ENCODE measurements at regions not wholly inside any gene's neighbourhood (a gene's known extent, or its start where the extent isn't known, plus 50 kb on each side); places are given as distances from the start of the nearest gene placed in this dataset.

DNA sequence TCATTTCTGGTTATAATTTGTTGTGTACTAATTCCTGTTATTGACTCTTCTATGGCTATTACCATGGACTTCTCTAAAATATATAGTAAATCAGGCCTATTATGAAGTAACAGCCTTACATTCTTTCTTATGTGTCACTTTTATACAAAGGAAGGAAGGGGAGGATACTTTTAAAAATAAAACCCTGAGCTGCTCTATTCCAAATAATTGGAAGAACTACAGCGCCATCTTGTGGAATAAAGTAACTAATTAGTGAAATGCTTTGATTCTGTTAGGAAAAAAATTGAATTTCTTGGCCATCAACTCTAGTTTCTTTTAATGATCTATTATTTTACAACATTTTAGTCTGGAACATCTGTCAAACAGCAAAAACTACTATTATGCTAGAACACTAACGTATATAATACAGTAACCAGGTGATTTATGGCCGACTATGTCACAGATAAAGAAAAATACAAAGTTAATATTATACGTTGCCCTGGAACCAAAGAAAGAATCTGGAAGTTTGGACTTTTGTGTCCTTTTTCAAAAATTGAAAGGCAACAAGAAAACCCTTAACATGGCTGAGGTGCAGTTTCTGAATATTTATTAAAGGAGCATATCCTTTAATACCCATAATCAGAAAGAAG, 55.0 kb upstream of the NELL2 start:
- 39% methylated on average over 4 of the region's 4 CpGs for WGBS
- intact Hi-C loops (cut with DNase I): loop anchor here (2.0 kb wide), 1 partner anchor 916 kb away; no protein-coding TSS in a partner anchor
- H3K27ac ChIP-seq: no peak overlapping the region

DNA sequence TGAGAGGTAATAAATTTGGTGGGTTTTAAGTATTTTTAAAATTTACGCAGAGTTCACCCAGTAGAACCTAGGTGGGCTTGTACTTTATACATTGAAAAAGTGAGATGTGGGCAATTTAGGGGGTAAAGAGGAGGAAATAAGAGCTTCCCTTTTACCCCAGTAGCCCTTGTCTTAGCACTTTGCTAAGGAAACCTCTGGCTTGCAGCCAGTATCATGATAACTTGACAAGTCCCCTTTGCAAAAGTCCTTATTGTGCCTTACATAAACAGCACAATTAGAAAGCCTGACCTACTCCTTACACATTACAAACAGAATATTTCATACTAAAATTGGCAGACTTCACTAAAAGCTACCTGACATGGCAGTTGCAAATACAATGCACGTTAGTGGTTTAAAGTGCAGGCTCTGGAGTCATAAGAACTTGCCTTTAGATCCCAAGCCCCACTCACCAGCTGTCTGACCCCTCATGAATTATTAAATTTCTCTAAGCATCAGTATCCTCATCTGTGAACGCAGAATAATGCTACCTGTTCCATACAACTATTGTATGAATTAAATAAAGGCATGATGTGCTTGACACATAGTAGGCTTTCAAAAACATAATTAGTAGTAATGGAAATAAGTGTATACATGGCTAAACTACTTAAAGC, 53.2 kb upstream of the NELL2 start:
- H3K36me3 ChIP-seq: no peaks in the 10 kb centered on the region
- no peak for DNase-seq (ENCODE audit: low spot score)
- no peaks in the 10 kb centered on the region for H3K4me1 ChIP-seq (replicated peaks)
- H3K27me3 ChIP-seq (replicated peaks; ENCODE audit: insufficient read depth): no peaks in the 10 kb centered on the region
- TF ChIP-seq, protein P1, sequence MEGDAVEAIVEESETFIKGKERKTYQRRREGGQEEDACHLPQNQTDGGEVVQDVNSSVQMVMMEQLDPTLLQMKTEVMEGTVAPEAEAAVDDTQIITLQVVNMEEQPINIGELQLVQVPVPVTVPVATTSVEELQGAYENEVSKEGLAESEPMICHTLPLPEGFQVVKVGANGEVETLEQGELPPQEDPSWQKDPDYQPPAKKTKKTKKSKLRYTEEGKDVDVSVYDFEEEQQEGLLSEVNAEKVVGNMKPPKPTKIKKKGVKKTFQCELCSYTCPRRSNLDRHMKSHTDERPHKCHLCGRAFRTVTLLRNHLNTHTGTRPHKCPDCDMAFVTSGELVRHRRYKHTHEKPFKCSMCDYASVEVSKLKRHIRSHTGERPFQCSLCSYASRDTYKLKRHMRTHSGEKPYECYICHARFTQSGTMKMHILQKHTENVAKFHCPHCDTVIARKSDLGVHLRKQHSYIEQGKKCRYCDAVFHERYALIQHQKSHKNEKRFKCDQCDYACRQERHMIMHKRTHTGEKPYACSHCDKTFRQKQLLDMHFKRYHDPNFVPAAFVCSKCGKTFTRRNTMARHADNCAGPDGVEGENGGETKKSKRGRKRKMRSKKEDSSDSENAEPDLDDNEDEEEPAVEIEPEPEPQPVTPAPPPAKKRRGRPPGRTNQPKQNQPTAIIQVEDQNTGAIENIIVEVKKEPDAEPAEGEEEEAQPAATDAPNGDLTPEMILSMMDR (IDR thresholded peaks at IDR 0.05): no peak
- TF ChIP-seq POLR2A (IDR thresholded peaks at IDR 0.05) (no peak), POLR2AphosphoS5 (IDR thresholded peaks at IDR 0.05) (no peak)
- intact Hi-C loops (cut with DNase I): no loop called here
- no peak overlapping the region for H3K4me3 ChIP-seq
- H3K9me3 ChIP-seq: no peaks in the 10 kb centered on the region
- H3K27ac ChIP-seq: no peak overlapping the region
- 75% methylated on average over 3 of the region's 3 CpGs for WGBS

More for the DNA sequence above, 55.0 kb upstream of the NELL2 start:
- TF ChIP-seq POLR2A (IDR thresholded peaks at IDR 0.05) (no peak), POLR2AphosphoS5 (IDR thresholded peaks at IDR 0.05) (no peak)
- TF ChIP-seq, protein P1 (IDR thresholded peaks at IDR 0.05): peak; percentile 16 to 77 (median 59)
- Histone ChIP-seq H3K4me3 (no peak overlapping the region), H3K4me1 (replicated peaks) (no peaks in the 10 kb centered on the region), H3K9me3 (no peaks in the 10 kb centered on the region), H3K27me3 (replicated peaks; ENCODE audit: insufficient read depth) (no peaks in the 10 kb centered on the region), H3K36me3 (no peaks in the 10 kb centered on the region)
- DNase-seq (ENCODE audit: low spot score): no peak

All from prostate gland (tissue), 2 donors.